ENCODE measurements at regions not wholly inside any gene's neighbourhood (a gene's known extent, or its start where the extent isn't known, plus 50 kb on each side); places are given as distances from the start of the nearest gene placed in this dataset.
"Not testable (repeated sequence)": the region's sequence is repeated elsewhere in the genome, so short reads cannot be mapped to it uniquely, and the experiment has no call there.

DNA sequence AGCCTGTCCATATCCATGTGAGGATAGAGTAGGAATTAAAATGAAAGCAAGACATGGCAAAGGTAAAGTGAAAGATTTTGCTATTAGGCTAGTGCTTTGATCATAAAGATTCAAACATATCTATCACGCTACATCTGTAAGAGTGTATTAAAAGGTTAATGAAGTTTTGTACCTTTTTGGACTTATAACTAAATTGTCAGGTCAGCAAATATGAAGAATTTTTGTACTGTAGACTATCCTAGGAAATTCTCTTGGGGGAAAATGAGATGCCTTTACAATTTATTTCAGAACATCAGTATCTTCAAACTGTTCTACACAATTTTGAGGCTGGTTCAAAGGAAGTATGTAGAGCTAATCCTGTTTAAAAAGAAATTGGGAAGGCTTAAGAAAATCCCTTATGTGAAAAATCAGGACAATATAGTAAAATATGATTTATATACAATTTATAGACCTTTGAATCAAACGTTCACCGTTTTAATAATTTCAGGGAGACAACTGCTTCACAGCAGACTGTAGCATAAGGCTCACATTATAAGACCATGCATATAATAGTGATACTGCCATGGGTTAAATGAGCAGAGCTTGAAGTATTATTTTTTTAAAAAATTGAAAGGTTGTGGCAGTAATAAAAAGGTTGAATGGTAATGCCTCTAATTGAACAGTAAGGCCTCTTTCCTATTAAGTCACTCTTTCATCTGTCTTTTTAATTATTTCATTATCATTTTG is 639.5 kb upstream of the ARRDC3 start:
- TF ChIP-seq, protein P1, sequence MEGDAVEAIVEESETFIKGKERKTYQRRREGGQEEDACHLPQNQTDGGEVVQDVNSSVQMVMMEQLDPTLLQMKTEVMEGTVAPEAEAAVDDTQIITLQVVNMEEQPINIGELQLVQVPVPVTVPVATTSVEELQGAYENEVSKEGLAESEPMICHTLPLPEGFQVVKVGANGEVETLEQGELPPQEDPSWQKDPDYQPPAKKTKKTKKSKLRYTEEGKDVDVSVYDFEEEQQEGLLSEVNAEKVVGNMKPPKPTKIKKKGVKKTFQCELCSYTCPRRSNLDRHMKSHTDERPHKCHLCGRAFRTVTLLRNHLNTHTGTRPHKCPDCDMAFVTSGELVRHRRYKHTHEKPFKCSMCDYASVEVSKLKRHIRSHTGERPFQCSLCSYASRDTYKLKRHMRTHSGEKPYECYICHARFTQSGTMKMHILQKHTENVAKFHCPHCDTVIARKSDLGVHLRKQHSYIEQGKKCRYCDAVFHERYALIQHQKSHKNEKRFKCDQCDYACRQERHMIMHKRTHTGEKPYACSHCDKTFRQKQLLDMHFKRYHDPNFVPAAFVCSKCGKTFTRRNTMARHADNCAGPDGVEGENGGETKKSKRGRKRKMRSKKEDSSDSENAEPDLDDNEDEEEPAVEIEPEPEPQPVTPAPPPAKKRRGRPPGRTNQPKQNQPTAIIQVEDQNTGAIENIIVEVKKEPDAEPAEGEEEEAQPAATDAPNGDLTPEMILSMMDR (IDR thresholded peaks at IDR 0.05; ENCODE audit: low read depth, low read length, poor library complexity, severe bottlenecking) = no peak
- TF ChIP-seq EZH2phosphoT487 (IDR thresholded peaks at IDR 0.05; ENCODE audit: borderline replicate concordance, low read length) = no peak
- no peaks in the 10 kb centered on the region for H4K20me1 ChIP-seq (ENCODE audit: control insufficient read depth, insufficient read depth, low read depth, low read length)
- H3K27ac ChIP-seq (ENCODE audit: low read depth, low read length) = no peak overlapping the region
- H3K4me2 ChIP-seq (ENCODE audit: low read length) = no peak overlapping the region
- no peaks in the 10 kb centered on the region for H3K27me3 ChIP-seq (ENCODE audit: control insufficient read depth, low read length)
- no peak overlapping the region for H3K4me3 ChIP-seq (ENCODE audit: low read length)
- no peaks in the 10 kb centered on the region for H3K79me2 ChIP-seq (ENCODE audit: control insufficient read depth, low read length)
- no peaks in the 10 kb centered on the region for H3F3A ChIP-seq (ENCODE audit: control insufficient read depth, insufficient read depth)
- no peaks in the 10 kb centered on the region for H3K9me2 ChIP-seq (replicated peaks; ENCODE audit: control insufficient read depth, low read length)
- no peaks in the 10 kb centered on the region for H3K4me1 ChIP-seq (ENCODE audit: control insufficient read depth, low read length)
- no peaks in the 10 kb centered on the region for H3K36me3 ChIP-seq (ENCODE audit: control insufficient read depth, low read length)
- H3K9me3 ChIP-seq (ENCODE audit: control insufficient read depth, insufficient read depth, low read length) = no peaks in the 10 kb centered on the region

DNA sequence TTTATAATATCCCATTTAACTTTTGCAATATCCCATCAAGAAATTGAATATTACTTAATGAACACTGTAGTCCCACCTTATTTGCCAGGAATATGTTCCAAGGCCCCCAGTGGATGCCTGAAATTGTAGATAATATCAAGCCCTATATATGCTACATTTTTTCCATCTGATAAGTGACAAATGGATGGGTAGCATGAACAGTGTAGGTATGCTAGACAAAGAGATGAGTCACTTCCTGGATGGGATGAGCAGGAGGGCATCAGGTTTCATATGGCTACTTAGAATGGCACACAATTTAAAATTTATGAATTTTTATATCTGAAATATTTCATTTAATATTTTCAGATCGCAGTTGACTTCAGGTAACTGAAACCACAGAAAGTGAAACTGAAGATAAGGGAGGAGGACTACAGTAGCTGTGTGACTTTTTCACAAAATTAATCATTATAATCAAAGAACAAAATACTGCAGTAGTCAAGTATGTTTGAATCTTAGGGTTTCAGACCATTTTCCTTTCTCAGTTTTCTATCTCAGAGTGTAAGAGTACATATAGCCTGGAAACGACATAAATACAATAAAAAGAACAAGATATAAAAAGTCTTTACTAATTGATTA is 636.4 kb upstream of the ARRDC3 start:
- Histone ChIP-seq H3K9me3 (ENCODE audit: control insufficient read depth, insufficient read depth, low read length) (no peaks in the 10 kb centered on the region), H3F3A (ENCODE audit: control insufficient read depth, insufficient read depth) (no peaks in the 10 kb centered on the region), H4K20me1 (ENCODE audit: control insufficient read depth, insufficient read depth, low read depth, low read length) (no peaks in the 10 kb centered on the region), H3K27ac (ENCODE audit: low read depth, low read length) (no peak overlapping the region), H3K4me1 (ENCODE audit: control insufficient read depth, low read length) (no peaks in the 10 kb centered on the region), H3K36me3 (ENCODE audit: control insufficient read depth, low read length) (no peaks in the 10 kb centered on the region), H3K9me2 (replicated peaks; ENCODE audit: control insufficient read depth, low read length) (no peaks in the 10 kb centered on the region), H3K4me2 (ENCODE audit: low read length) (no peak overlapping the region), H3K79me2 (ENCODE audit: control insufficient read depth, low read length) (no peaks in the 10 kb centered on the region), H3K27me3 (ENCODE audit: control insufficient read depth, low read length) (no peaks in the 10 kb centered on the region), H3K4me3 (ENCODE audit: low read length) (no peak overlapping the region)
- no peak for TF ChIP-seq EZH2phosphoT487 (IDR thresholded peaks at IDR 0.05; ENCODE audit: borderline replicate concordance, low read length)
- TF ChIP-seq, protein P1 (IDR thresholded peaks at IDR 0.05; ENCODE audit: low read depth, low read length, poor library complexity, severe bottlenecking) = no peak

DNA sequence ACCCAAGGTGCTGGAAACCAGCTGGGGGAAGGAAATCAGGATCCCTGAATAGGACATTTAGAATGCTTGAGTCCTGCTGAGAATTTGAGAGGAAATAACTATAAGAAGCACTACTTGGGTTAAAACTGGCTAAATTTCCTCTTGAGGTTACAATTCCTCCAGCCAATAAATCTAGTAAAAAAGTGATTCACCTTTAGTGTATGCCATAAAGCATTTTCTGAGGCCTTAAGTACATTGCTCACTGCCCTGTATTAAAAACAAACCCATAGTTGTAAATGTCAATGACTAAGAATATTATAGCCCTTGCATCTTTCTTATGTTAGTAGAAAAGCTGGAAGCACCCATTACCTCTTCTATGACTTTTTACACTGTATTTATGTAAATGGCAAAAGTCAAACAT is 634.7 kb upstream of the ARRDC3 start:
- H3K79me2 ChIP-seq (ENCODE audit: control insufficient read depth, low read length) = no peaks in the 10 kb centered on the region
- no peaks in the 10 kb centered on the region for H3K27me3 ChIP-seq (ENCODE audit: control insufficient read depth, low read length)
- no peaks in the 10 kb centered on the region for H3K9me3 ChIP-seq (ENCODE audit: control insufficient read depth, insufficient read depth, low read length)
- H3K9me2 ChIP-seq (replicated peaks; ENCODE audit: control insufficient read depth, low read length) = no peaks in the 10 kb centered on the region
- H3F3A ChIP-seq (ENCODE audit: control insufficient read depth, insufficient read depth) = no peaks in the 10 kb centered on the region
- no peak for TF ChIP-seq EZH2phosphoT487 (IDR thresholded peaks at IDR 0.05; ENCODE audit: borderline replicate concordance, low read length)
- TF ChIP-seq, protein P1 (IDR thresholded peaks at IDR 0.05; ENCODE audit: low read depth, low read length, poor library complexity, severe bottlenecking) = no peak
- no peaks in the 10 kb centered on the region for H3K4me1 ChIP-seq (ENCODE audit: control insufficient read depth, low read length)
- no peaks in the 10 kb centered on the region for H4K20me1 ChIP-seq (ENCODE audit: control insufficient read depth, insufficient read depth, low read depth, low read length)
- H3K4me3 ChIP-seq (ENCODE audit: low read length) = no peak overlapping the region
- no peak overlapping the region for H3K27ac ChIP-seq (ENCODE audit: low read depth, low read length)
- H3K36me3 ChIP-seq (ENCODE audit: control insufficient read depth, low read length) = no peaks in the 10 kb centered on the region
- no peak overlapping the region for H3K4me2 ChIP-seq (ENCODE audit: low read length)

DNA sequence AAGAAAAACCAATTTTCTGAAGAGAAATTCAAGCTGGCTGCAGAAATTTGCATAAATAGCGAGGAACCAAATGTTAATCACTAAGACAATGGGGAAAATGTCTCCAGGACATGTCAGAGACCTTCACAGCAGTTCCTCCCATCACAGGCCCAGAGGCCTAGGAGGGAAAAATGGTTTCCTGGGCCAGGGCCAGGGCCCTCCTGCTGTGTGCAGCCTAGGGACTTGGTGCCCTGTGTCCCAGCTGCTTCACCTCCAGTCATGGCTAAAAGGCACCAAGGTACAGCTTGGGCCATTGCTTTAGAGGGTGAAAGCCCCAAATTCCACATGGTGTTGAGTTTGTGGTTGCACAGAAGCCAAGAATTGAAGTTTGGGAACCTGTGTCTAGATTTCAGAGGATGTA is 628.7 kb upstream of the ARRDC3 start:
- not testable (repeated sequence) for H3K79me2 ChIP-seq (ENCODE audit: control insufficient read depth, low read length); H3K4me2 ChIP-seq (ENCODE audit: low read length); H3K36me3 ChIP-seq (ENCODE audit: control insufficient read depth, low read length); H3K9me3 ChIP-seq (ENCODE audit: control insufficient read depth, insufficient read depth, low read length); H3K9me2 ChIP-seq (replicated peaks; ENCODE audit: control insufficient read depth, low read length); H3K27me3 ChIP-seq (ENCODE audit: control insufficient read depth, low read length); H3K4me1 ChIP-seq (ENCODE audit: control insufficient read depth, low read length); H3K27ac ChIP-seq (ENCODE audit: low read depth, low read length); H3F3A ChIP-seq (ENCODE audit: control insufficient read depth, insufficient read depth); H3K4me3 ChIP-seq (ENCODE audit: low read length); H4K20me1 ChIP-seq (ENCODE audit: control insufficient read depth, insufficient read depth, low read depth, low read length)

Data from DOHH2 (cell line).